ENCODE measurements at regions not wholly inside any gene's neighbourhood (a gene's known extent, or its start where the extent isn't known, plus 50 kb on each side); places are given as distances from the start of the nearest gene placed in this dataset.

DNA sequence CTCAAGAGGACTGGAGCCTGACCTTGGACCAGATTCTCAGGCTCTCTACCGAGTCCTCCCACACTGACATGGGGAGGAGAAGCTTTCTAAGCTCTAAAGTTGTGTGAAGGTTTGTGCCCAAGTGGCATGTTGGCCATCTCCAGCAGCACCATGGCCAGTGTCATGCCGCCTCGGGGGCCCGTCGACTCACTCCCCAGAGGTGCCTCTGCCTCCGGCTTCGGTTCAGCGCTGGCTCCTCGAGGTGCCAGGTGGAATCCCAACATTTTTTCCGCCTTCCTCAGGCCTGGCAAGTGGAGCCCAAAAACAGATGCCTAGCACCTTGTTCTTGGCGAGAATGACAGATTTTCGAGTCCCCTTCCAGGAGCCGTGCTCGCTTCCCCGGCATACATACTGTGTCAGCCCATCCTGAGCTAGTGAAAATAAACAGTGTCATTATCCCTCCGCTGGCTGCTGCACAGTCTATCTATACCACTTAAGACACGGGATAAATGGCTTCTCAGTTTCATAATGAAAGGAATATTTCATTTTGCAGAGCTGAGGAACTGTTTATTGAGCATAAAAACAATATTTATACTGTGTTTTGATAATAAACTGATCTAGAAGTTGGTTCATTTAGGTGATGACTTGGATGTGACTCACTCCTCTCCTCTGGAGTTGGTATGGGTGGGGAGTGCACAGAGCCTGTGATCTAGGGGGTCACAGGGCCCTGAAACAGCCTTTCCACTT lies 328.5 kb upstream of the TLE3 start:
- no peak for DNase-seq (ENCODE audit: low spot score)

- no peak for DNase-seq (ENCODE audit: low spot score)
Observed at GRCh38 chr15:70424937-70425411, 327.3 kb upstream of the TLE3 start.

DNA sequence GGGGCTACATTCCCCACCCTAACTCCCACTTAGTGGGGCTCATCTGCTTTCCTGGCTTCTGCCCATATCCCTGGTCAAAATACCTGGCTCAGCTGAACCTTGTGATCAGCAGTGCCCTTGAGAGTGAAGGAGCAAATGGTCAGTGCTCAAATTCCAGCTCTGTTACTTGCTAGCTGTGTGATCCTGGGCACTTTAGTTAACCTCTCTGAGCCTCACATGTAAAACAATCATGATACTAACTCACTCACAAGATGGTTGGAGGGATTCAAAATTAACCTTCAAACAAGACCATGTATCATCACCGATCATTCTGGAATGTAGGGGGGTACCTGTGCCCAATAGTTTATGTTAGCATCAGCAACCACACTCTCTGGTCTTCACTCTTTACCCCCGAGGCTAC lies 325.6 kb upstream of the TLE3 start:
- no peak for DNase-seq (ENCODE audit: low spot score)

- DNase-seq (ENCODE audit: low spot score), result no peak
Observed at GRCh38 chr15:70422342-70422741, 324.6 kb upstream of the TLE3 start.

- no peak for DNase-seq (ENCODE audit: low spot score)
Observed at GRCh38 chr15:70420948-70421482, 323.3 kb upstream of the TLE3 start.

GRCh38 chr15:70420086-70420947 lies 322.6 kb upstream of the TLE3 start:
- DNase-seq (ENCODE audit: low spot score), result no peak

GRCh38 chr15:70418943-70419342 lies 321.2 kb upstream of the TLE3 start:
- DNase-seq (ENCODE audit: low spot score), result no peak

DNA sequence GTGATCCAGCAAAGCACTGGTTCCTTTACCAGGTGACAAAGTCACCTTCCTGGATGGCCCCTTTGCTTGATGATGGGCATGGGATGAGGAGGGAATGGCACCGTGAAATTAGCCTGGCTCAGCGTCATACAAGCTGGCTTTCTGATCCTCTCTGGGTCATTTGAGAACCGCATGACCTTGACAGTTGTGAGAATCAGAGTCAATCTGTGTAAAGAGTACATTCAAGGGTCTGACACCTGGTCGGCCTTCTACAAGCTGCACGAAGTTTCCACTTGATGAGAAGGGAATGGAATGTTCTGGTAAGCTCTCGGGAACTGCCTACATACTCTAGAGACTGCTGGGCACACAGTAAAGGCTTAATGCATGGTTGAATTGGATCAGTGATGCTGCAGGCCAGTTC lies 319.8 kb upstream of the TLE3 start:
- DNase-seq (ENCODE audit: low spot score), result no peak

- no peak for DNase-seq (ENCODE audit: low spot score)
Observed at GRCh38 chr15:70416829-70417228, 319.1 kb upstream of the TLE3 start.

GRCh38 chr15:70415398-70415797 lies 317.7 kb upstream of the TLE3 start:
- no peak for DNase-seq (ENCODE audit: low spot score)

GRCh38 chr15:70414626-70415025 lies 316.9 kb upstream of the TLE3 start:
- peak; percentile 23 for DNase-seq (ENCODE audit: low spot score)

DNA sequence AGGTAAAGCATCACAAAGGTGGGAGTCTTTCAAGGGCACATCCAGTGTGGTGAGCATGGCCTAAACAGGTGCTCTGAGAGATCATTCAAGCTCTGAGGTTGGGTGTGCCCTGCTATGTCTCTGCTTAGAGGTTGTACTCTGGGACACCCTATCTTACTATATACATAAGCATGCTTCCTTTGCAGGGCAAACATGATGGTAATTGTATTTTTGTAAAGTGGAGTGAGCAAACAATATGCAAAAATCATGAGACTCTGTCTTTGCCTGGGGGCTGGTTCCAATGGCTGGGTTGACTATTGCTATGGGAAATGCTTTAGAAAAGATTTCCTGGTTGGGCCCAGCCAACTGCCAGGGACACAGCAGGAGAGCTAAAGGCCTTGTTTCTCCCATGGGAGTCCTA lies 315.1 kb upstream of the TLE3 start:
- DNase-seq (ENCODE audit: low spot score), result no peak

GRCh38 chr15:70411143-70411863 lies 313.6 kb upstream of the TLE3 start:
- no peak for DNase-seq (ENCODE audit: low spot score)

GRCh38 chr15:70410371-70410985 lies 312.8 kb upstream of the TLE3 start:
- no peak for DNase-seq (ENCODE audit: low spot score)

DNA sequence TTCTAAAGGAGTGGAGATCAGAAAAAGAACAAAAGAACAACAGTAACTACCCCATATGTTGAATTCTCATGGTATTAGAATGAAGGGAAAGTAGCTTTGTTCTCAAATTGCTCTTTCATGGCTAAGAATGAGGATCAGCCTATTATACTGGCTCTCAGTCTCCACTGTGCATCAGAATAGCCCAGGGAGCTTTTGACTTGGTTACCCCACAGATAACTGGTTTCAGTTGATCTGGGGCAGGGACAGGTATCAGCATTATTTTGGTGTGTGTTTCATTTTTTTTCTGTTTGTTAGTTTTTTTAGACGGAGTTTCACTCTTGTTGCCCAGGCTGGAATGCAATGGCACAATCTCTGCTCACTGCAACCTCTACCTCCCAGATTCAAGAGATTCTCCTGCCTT lies 311.7 kb upstream of the TLE3 start:
- DNase-seq (ENCODE audit: low spot score), result no peak

DNA sequence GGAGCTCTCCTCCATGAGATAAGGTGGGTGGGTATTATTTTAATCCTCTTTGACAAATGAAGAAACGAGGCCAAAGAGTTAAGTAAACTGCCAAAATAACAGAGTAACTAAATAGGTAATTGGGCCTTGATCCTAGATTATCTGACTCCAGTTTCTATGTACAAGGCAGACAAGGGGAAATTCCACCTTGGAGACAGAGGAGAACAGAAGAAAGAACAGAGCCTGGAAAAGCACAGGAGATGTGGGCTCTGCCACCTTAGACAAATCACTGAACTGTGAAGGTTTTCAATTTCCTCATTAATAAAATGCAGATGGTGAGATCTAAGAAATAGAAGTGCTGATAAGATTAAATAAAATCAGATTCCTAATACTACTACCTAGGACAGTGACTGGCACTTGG lies 310.2 kb upstream of the TLE3 start:
- no peak for DNase-seq (ENCODE audit: low spot score)

DNA sequence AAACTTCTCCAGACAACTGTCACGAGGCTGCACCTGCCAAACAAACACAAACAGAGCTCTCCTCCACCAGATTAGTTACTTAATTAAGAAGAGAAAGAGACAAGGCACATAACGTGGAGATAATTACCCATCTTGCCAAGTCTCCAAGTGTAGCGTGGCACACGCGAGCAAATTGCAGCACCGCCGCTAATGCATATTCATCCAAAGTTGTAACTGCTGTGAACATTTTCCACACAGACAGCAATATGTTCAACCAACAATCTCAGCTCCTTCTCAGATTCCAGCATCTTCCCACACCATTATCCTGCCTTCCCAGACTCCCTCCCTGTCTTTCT lies 309.6 kb upstream of the TLE3 start:
- DNase-seq (ENCODE audit: low spot score), result no peak

- DNase-seq (ENCODE audit: low spot score), result no peak
Observed at GRCh38 chr15:70406617-70407335, 309.1 kb upstream of the TLE3 start.

DNA sequence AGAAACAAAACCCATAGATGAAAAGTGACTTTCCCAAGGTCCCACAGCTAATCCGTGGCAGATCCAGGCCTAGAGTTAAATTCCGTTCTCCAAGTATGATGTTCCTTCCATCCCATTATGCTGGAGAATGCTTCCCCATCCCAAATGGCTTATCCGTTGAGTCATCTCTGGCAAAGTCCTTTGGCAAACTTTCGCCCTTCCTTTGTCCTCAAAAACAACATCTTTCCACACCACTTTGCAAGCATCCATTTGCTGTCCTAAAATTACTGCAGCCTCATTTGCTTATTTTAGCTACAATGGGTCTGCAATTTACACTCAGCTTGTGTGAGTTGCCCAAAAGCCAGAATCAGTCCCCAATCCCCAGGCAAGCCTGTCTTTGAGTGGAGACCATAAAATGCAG lies 304.0 kb upstream of the TLE3 start:
- no peak for DNase-seq (ENCODE audit: low spot score)

DNA sequence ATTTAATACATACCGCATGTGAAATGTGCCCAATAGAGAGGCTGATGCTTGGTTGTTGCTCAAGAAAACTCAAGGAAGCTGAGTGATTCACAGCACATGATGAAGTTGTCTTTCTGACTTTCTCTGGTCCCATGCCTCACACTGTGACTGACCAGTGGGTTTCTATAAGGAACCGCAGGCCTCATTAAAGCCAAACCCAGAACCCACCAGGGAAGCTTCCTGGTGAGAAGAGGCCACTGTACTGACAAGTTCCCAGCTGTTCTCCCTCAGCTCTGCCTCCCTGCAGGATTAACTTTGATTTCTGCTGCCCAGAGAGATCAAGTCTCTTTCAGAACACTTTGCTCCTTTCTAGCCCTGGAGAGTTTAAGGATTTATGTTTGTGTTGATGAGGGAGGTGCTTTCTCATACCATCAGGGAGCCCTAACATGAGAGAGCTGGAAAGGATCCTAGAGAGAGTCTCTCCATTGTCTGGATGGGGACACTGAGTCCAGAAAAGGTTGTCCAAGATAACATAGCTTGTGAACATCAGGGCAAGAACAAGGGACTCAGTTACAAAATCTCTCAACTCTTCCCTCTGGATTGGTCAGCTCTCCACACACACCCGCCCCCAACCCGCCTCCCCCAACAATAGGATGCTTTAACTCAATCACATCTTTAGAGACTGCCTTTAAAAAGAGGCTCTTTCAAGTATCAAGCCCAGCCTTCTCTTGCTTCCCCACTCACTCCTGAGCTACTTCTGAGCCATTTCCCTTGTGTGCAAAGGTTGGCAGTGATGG lies 303.2 kb upstream of the TLE3 start:
- no peak for DNase-seq (ENCODE audit: low spot score)

DNA sequence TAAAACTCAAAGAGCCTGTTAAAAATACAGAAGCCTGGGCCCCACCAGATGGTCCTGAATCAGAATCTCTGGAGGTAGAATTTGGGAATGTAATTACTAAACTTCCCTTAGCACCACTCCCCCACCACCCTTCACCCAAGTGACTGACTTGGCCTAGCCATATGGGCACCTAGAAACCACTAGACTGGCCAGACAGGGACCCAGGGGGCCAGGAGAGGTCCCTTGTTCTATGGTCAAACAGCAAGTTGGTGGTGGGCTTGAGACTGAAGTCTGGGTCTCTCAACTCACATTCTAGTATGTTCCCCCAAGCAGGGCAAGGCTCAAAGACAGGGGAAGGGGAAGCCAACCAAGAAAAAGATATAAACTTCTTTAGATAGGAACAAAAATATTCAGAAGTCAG lies 301.5 kb upstream of the TLE3 start:
- DNase-seq (ENCODE audit: low spot score), result no peak
